ENCODE measurements at regions not wholly inside any gene's neighbourhood (a gene's known extent, or its start where the extent isn't known, plus 50 kb on each side); places are given as distances from the start of the nearest gene placed in this dataset.

DNA sequence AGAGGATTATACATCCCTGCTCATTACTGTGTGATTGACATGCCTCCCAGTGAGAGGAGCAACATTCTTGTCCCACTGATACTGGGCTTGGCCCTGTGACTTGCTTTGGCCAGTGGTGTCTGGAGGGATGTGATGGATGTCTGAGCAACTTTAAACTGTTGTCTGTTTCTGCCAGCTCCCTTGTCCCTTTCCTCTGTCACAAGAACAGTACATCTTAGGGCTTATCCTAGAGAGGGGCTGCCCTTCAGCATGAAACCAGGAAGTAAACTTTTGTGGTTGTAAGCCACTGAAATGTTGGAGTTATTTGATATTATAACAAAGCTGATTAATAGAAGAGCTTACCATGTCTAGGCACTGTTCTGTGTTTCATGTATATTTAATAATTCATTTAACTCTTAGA lies 82.9 kb upstream of the GPRC5B start:
- Mint-ChIP-seq H3K4me3 (no peak overlapping the region), H3K27ac (no peak overlapping the region), H3K27me3 (ENCODE audit: insufficient read depth, low read depth) (peaks cover 2% of the 10 kb centered on the region), H3K9me3 (no peaks in the 10 kb centered on the region), H3K4me1 (peaks cover 6% of the 10 kb centered on the region), H3K36me3 (no peaks in the 10 kb centered on the region)
- Histone ChIP-seq H3K4me2 (no peak overlapping the region), H3K9me3 (ENCODE audit: low read depth) (no peaks in the 10 kb centered on the region), H2AFZ (replicated peaks) (no peak overlapping the region), H3K4me3 (no peak overlapping the region), H3F3A (ENCODE audit: low read depth) (peaks cover 3% of the 10 kb centered on the region), H3K4me1 (no peaks in the 10 kb centered on the region), H3K9ac (no peak overlapping the region), H3K79me2 (ENCODE audit: low read depth) (no peaks in the 10 kb centered on the region), H3K27me3 (no peaks in the 10 kb centered on the region), H3K36me3 (no peaks in the 10 kb centered on the region), H4K20me1 (ENCODE audit: low read depth) (no peaks in the 10 kb centered on the region), H3K27ac (no peak overlapping the region)
- DNase-seq (ENCODE audit: low spot score) = peak; percentile 19
- TF ChIP-seq EZH2phosphoT487 (IDR thresholded peaks at IDR 0.05) = no peak
- TF ChIP-seq, protein P1, sequence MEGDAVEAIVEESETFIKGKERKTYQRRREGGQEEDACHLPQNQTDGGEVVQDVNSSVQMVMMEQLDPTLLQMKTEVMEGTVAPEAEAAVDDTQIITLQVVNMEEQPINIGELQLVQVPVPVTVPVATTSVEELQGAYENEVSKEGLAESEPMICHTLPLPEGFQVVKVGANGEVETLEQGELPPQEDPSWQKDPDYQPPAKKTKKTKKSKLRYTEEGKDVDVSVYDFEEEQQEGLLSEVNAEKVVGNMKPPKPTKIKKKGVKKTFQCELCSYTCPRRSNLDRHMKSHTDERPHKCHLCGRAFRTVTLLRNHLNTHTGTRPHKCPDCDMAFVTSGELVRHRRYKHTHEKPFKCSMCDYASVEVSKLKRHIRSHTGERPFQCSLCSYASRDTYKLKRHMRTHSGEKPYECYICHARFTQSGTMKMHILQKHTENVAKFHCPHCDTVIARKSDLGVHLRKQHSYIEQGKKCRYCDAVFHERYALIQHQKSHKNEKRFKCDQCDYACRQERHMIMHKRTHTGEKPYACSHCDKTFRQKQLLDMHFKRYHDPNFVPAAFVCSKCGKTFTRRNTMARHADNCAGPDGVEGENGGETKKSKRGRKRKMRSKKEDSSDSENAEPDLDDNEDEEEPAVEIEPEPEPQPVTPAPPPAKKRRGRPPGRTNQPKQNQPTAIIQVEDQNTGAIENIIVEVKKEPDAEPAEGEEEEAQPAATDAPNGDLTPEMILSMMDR (IDR thresholded peaks at IDR 0.05) = no peak
- TF ChIP-seq EZH2 (IDR thresholded peaks at IDR 0.05) = no peak

DNA sequence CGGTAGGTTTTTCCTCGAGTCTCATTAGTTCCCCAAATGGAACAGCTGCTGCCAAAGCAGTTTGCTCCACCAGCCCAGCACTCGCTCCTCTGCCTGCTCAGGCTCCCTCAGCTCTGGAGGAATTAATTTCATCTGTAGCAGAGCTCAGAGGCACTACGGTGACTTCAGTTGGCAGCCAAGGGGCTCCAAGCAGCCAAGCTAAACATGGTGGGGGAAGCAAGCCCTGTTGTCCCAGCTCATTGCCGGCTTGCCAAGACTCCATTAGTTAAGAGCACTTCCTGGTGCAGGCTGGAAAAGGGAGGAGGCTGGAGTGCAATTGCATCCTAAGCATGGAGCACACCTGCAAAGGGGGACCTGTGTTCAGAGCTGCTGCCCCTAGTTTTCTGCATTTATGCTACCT lies 78.7 kb upstream of the GPRC5B start:
- TF ChIP-seq EZH2 (IDR thresholded peaks at IDR 0.05) = no peak
- TF ChIP-seq EZH2phosphoT487 (IDR thresholded peaks at IDR 0.05) = no peak
- TF ChIP-seq, protein P1 (IDR thresholded peaks at IDR 0.05) = no peak
- Histone ChIP-seq H3K36me3 (no peaks in the 10 kb centered on the region), H3K79me2 (ENCODE audit: low read depth) (no peaks in the 10 kb centered on the region), H3K4me1 (no peaks in the 10 kb centered on the region), H2AFZ (replicated peaks) (no peak overlapping the region), H3K27ac (no peak overlapping the region), H3K27me3 (no peaks in the 10 kb centered on the region), H3K4me2 (no peak overlapping the region), H3F3A (ENCODE audit: low read depth) (no peaks in the 10 kb centered on the region), H3K9me3 (ENCODE audit: low read depth) (no peaks in the 10 kb centered on the region), H3K4me3 (no peak overlapping the region), H3K9ac (no peak overlapping the region), H4K20me1 (ENCODE audit: low read depth) (no peaks in the 10 kb centered on the region)
- no peak overlapping the region for H3K27ac Mint-ChIP-seq
- DNase-seq (ENCODE audit: low spot score) = no peak
- no peaks in the 10 kb centered on the region for H3K36me3 Mint-ChIP-seq
- H3K9me3 Mint-ChIP-seq = no peaks in the 10 kb centered on the region
- H3K4me3 Mint-ChIP-seq = no peak overlapping the region
- H3K4me1 Mint-ChIP-seq = peaks cover 6% of the 10 kb centered on the region
- H3K27me3 Mint-ChIP-seq (ENCODE audit: insufficient read depth, low read depth) = peaks cover 4% of the 10 kb centered on the region

DNA sequence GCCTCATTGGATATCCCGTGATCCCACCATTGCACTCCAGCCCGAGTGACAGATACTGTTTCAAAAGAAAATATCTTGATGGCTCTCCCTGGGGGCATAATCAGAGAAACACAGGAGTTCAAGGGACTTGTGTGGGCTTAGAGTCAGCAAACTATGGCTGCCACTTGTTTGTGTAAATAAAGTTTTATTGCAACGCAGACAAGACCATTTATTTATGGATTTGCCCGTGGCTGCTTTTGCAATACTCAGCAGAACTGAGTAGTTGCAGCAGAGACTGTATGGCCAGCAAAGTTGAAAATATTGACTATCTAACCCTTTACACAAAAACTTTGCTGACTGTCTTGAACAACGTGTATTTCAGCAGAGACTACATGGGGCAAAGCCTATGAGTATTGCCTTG lies 75.5 kb upstream of the GPRC5B start:
- TF ChIP-seq EZH2 (IDR thresholded peaks at IDR 0.05) = no peak
- no peak for TF ChIP-seq EZH2phosphoT487 (IDR thresholded peaks at IDR 0.05)
- TF ChIP-seq, protein P1 (IDR thresholded peaks at IDR 0.05) = no peak
- Histone ChIP-seq H3K27me3 (no peaks in the 10 kb centered on the region), H3K36me3 (no peaks in the 10 kb centered on the region), H3K4me1 (no peaks in the 10 kb centered on the region), H3K9me3 (ENCODE audit: low read depth) (no peaks in the 10 kb centered on the region), H3K9ac (no peak overlapping the region), H2AFZ (replicated peaks) (no peak overlapping the region), H3K27ac (no peak overlapping the region), H3F3A (ENCODE audit: low read depth) (no peaks in the 10 kb centered on the region), H3K79me2 (ENCODE audit: low read depth) (no peaks in the 10 kb centered on the region), H3K4me3 (no peak overlapping the region), H3K4me2 (no peak overlapping the region), H4K20me1 (ENCODE audit: low read depth) (no peaks in the 10 kb centered on the region)
- H3K27me3 Mint-ChIP-seq (ENCODE audit: insufficient read depth, low read depth) = peaks cover 4% of the 10 kb centered on the region
- H3K36me3 Mint-ChIP-seq = no peaks in the 10 kb centered on the region
- no peaks in the 10 kb centered on the region for H3K4me1 Mint-ChIP-seq
- H3K9me3 Mint-ChIP-seq = no peaks in the 10 kb centered on the region
- H3K4me3 Mint-ChIP-seq = no peak overlapping the region
- no peak for DNase-seq (ENCODE audit: low spot score)
- no peak overlapping the region for H3K27ac Mint-ChIP-seq
